OCI-LY1 (cell line): ENCODE measurements at regions not wholly inside any gene's neighbourhood (a gene's known extent, or its start where the extent isn't known, plus 50 kb on each side); places are given as distances from the start of the nearest gene placed in this dataset.

ENCODE experiments used
- H2AFZ ChIP-seq: fragments of 200-600 bp; sonication (generic), shearing (Covaris generic); 2 replicates; pipeline ENCODE4 v1.6.0; 2014; ENCODE audit warnings: antibody characterized with exemption, mild to moderate bottlenecking, low read length
- H3F3A ChIP-seq: fragments of 200-600 bp; sonication (generic), shearing (Covaris generic); 2 replicates; pipeline ENCODE4 v1.6.0; 2014; ENCODE audit warnings: mild to moderate bottlenecking, antibody characterized with exemption, low read length, moderate library complexity; ENCODE audit not compliant: insufficient read depth
- H3K27ac ChIP-seq: fragments of 200-600 bp; sonication (generic); 2 replicates; pipeline ENCODE4 v1.5.1; 2014; ENCODE audit warnings: low read length, mixed run types, mild to moderate bottlenecking, low read depth; ENCODE audit not compliant: poor library complexity, severe bottlenecking
- H3K27me3 ChIP-seq: fragments of 200-600 bp; sonication (generic); 2 replicates; pipeline ENCODE4 v1.6.0; 2014; ENCODE audit warnings: antibody characterized with exemption, mild to moderate bottlenecking, low read length, moderate library complexity; ENCODE audit not compliant: insufficient read depth
- H3K36me3 ChIP-seq: fragments of 200-600 bp; sonication (generic); 2 replicates; pipeline ENCODE4 v1.6.1; 2014; ENCODE audit warnings: mild to moderate bottlenecking, antibody characterized with exemption, low read length, moderate library complexity, mixed read lengths; ENCODE audit not compliant: insufficient read depth
- H3K4me1 ChIP-seq: fragments of 200-600 bp; sonication (generic); 2 replicates; pipeline ENCODE4 v1.5.1; 2014; ENCODE audit warnings: mild to moderate bottlenecking, low read length, moderate library complexity; ENCODE audit not compliant: insufficient read depth, severe bottlenecking
- H3K4me2 ChIP-seq: fragments of 200-600 bp; sonication (generic), shearing (Covaris generic); 2 replicates; pipeline ENCODE4 v1.6.1; 2014; ENCODE audit warnings: low read length
- H3K4me3 ChIP-seq: fragments of 200-600 bp; sonication (generic); 2 replicates; pipeline ENCODE4 v1.5.1; 2014; ENCODE audit warnings: low read length, low read depth, mild to moderate bottlenecking, mixed read lengths; ENCODE audit not compliant: poor library complexity, severe bottlenecking
- H3K79me2 ChIP-seq: fragments of 200-600 bp; shearing (Covaris generic); 2 replicates; pipeline ENCODE4 v1.6.1; 2016; ENCODE audit warnings: mixed run types, low read length, mixed read lengths; ENCODE audit not compliant: insufficient read depth
- H3K9ac ChIP-seq: fragments of 200-600 bp; sonication (generic), shearing (Covaris generic); 2 replicates; pipeline ENCODE4 v1.6.1; 2014; ENCODE audit warnings: mild to moderate bottlenecking, low read length, mixed read lengths
- H3K9me2 ChIP-seq: fragments of 200-600 bp; sonication (generic), shearing (Covaris generic); 2 replicates; pipeline ENCODE4 v1.6.1; 2014; ENCODE audit warnings: low read depth, mild to moderate bottlenecking, low read length, mixed read lengths
- H3K9me3 ChIP-seq: fragments of 200-600 bp; shearing (Covaris generic); 2 replicates; pipeline ENCODE4 v1.6.1; 2014; ENCODE audit warnings: low read length, mixed read lengths
- H4K20me1 ChIP-seq: fragments of 200-600 bp; sonication (generic), shearing (Covaris generic); 2 replicates; pipeline ENCODE4 v1.6.0; 2016; ENCODE audit warnings: mild to moderate bottlenecking, low read length; ENCODE audit not compliant: insufficient read depth
- EZH2 ChIP-seq: fragments of 200-600 bp; sonication (generic), shearing (Covaris generic); IDR thresholded peaks from 2 replicates; pipeline ENCODE4 v1.8.0; 2017; ENCODE audit warnings: borderline replicate concordance, mixed run types, mild to moderate bottlenecking, antibody characterized with exemption, low read length, moderate library complexity, mixed read lengths
- TF ChIP-seq, protein P1 (sequence below): fragments of 200-600 bp; sonication (generic), shearing (Covaris generic); IDR thresholded peaks from 2 replicates; pipeline ENCODE4 v1.5.1; 2017; ENCODE audit warnings: mild to moderate bottlenecking, antibody characterized with exemption, low read length, moderate library complexity, mixed read lengths

DNA sequence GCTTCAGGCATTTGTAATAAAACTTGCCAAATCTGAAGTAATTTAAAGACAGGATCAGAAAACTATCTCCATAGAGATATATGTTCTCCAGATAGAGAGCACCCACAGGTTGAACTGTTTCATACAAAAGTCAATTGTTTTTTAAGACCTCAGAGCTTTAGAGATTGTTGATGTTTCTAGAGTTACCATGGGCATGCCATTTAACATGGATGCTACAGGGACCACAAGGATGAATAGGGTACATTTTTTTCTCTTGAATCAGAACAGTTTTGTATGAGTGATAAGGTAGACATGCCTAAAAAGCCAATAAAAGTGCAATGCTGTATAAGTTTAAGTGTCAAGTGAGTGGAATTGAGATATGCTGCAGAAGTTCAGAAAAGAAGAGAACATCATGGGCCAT lies 511.0 kb upstream of the CAMK1G start:
- Histone ChIP-seq H3K36me3 (no peaks in the 10 kb centered on the region), H3K4me2 (no peak overlapping the region), H3F3A (no peaks in the 10 kb centered on the region), H3K9me3 (no peaks in the 10 kb centered on the region), H3K27me3 (no peaks in the 10 kb centered on the region), H3K27ac (no peak overlapping the region), H3K4me3 (no peak overlapping the region), H3K9ac (no peak overlapping the region), H3K9me2 (no peaks in the 10 kb centered on the region), H2AFZ (no peak overlapping the region), H3K4me1 (no peaks in the 10 kb centered on the region), H3K79me2 (no peaks in the 10 kb centered on the region), H4K20me1 (no peaks in the 10 kb centered on the region)
- no peak for TF ChIP-seq EZH2
- TF ChIP-seq, protein P1, sequence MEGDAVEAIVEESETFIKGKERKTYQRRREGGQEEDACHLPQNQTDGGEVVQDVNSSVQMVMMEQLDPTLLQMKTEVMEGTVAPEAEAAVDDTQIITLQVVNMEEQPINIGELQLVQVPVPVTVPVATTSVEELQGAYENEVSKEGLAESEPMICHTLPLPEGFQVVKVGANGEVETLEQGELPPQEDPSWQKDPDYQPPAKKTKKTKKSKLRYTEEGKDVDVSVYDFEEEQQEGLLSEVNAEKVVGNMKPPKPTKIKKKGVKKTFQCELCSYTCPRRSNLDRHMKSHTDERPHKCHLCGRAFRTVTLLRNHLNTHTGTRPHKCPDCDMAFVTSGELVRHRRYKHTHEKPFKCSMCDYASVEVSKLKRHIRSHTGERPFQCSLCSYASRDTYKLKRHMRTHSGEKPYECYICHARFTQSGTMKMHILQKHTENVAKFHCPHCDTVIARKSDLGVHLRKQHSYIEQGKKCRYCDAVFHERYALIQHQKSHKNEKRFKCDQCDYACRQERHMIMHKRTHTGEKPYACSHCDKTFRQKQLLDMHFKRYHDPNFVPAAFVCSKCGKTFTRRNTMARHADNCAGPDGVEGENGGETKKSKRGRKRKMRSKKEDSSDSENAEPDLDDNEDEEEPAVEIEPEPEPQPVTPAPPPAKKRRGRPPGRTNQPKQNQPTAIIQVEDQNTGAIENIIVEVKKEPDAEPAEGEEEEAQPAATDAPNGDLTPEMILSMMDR, result no peak

DNA sequence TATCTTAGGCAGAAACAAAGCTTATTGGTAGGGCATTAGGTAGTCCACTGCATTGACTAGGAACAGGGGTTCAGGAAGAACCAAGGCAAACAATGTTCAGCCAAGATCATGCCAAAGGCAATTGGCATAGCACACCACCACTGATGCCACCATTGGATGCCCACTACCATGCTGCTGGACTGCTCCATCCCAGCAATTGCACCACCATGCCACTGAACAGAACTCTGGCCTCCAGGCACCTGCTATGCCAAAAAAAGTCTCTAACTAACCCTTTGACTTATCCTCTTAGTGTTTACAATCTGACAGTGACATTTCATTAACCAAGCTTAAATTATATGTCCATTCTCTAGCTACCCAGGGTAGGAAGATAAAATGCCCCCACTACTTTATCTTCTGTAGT lies 509.6 kb upstream of the CAMK1G start:
- Histone ChIP-seq H3K27ac (no peak overlapping the region), H3K9me3 (no peaks in the 10 kb centered on the region), H4K20me1 (no peaks in the 10 kb centered on the region), H3K4me1 (no peaks in the 10 kb centered on the region), H3K79me2 (no peaks in the 10 kb centered on the region), H3F3A (no peaks in the 10 kb centered on the region), H2AFZ (no peak overlapping the region), H3K36me3 (no peaks in the 10 kb centered on the region), H3K9me2 (no peaks in the 10 kb centered on the region), H3K9ac (no peak overlapping the region), H3K4me3 (no peak overlapping the region), H3K4me2 (no peak overlapping the region), H3K27me3 (no peaks in the 10 kb centered on the region)
- TF ChIP-seq, protein P1, result no peak
- no peak for TF ChIP-seq EZH2

DNA sequence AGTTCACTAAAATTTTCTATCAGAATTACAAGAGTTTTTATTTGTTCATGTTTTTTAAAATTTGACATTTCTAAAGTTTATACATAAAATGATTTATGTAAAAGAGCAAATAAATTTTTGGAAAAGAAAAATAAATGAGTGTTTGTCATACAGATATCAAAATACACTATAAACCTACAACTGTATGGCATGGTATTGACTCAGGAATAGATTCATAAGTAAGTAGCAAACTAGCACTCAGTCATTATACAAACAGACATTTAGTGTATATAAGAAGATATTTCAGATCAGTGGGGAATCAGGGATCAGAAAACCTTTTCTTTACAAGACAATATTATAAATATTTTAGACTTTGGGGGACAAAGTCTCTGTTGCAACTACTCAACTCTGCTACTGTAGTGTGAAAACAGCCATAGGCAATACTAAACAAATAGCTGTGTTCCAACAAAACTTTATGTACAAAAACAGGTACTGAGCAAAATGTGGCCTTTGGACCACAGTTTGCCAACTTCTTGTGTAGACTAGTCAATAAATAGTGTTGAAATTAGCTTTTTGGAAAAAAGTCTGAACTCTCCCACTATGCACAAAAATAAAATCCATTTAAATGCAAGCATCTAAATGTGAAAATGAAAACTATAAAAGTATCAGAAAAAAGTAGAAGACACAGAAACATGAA lies 508.8 kb upstream of the CAMK1G start:
- Histone ChIP-seq H3K9ac (no peak overlapping the region), H3K4me2 (no peak overlapping the region), H3K36me3 (no peaks in the 10 kb centered on the region), H3K9me2 (no peaks in the 10 kb centered on the region), H3F3A (no peaks in the 10 kb centered on the region), H3K4me1 (no peaks in the 10 kb centered on the region), H3K79me2 (no peaks in the 10 kb centered on the region), H3K4me3 (no peak overlapping the region), H2AFZ (no peak overlapping the region), H4K20me1 (no peaks in the 10 kb centered on the region), H3K9me3 (no peaks in the 10 kb centered on the region), H3K27me3 (no peaks in the 10 kb centered on the region), H3K27ac (no peak overlapping the region)
- TF ChIP-seq, protein P1, result no peak
- no peak for TF ChIP-seq EZH2
